Fibroblast of upper back skin (primary cell): ENCODE measurements at regions not wholly inside any gene's neighbourhood (a gene's known extent, or its start where the extent isn't known, plus 50 kb on each side); places are given as distances from the start of the nearest gene placed in this dataset.

Experiments used
- DNase-seq: peaks from one replicate; pipeline ENCODE4 v3.0.0-alpha.2; 2013

GRCh38 chr21:24302400-24302799, 1304.9 kb downstream of the MRPL39 start:
- no peak for DNase-seq

GRCh38 chr21:24298040-24298439, 1309.2 kb downstream of the MRPL39 start:
- no peak for DNase-seq

- no peak for DNase-seq
These were observed 1313.1 kb downstream of the MRPL39 start for GRCh38 chr21:24294171-24294570.

- no peak for DNase-seq
These were observed 1317.0 kb downstream of the MRPL39 start for GRCh38 chr21:24290151-24290833.

- no peak for DNase-seq
These were observed 1317.7 kb downstream of the MRPL39 start for GRCh38 chr21:24289539-24289938.

GRCh38 chr21:24280596-24280995, 1326.7 kb downstream of the MRPL39 start:
- DNase-seq = peak; percentile 13

GRCh38 chr21:24278711-24279110, 1328.6 kb downstream of the MRPL39 start:
- no peak for DNase-seq

- no peak for DNase-seq
These were observed 1331.1 kb downstream of the MRPL39 start for GRCh38 chr21:24276204-24276603.

GRCh38 chr21:24275616-24276015, 1331.7 kb downstream of the MRPL39 start:
- DNase-seq = no peak

- DNase-seq = no peak
These were observed 1334.8 kb downstream of the MRPL39 start for GRCh38 chr21:24272521-24272938.

GRCh38 chr21:24265987-24266386, 1341.3 kb downstream of the MRPL39 start:
- no peak for DNase-seq

GRCh38 chr21:24260751-24261150, 1346.5 kb downstream of the MRPL39 start:
- DNase-seq = no peak

GRCh38 chr21:24259241-24259640, 1348.0 kb downstream of the MRPL39 start:
- peak; percentile 72 for DNase-seq

GRCh38 chr21:24255591-24255990, 1351.7 kb downstream of the MRPL39 start:
- DNase-seq = no peak

- DNase-seq = peak; percentile 65
These were observed 1381.8 kb downstream of the MRPL39 start for GRCh38 chr21:24225431-24225830.

GRCh38 chr21:24224422-24224821, 1382.9 kb downstream of the MRPL39 start:
- DNase-seq = no peak

GRCh38 chr21:24223624-24224023, 1383.7 kb downstream of the MRPL39 start:
- DNase-seq = no peak

GRCh38 chr21:24222676-24223075, 1384.6 kb downstream of the MRPL39 start:
- no peak for DNase-seq

GRCh38 chr21:24220446-24220845, 1386.8 kb downstream of the MRPL39 start:
- peak; percentile 45 for DNase-seq

GRCh38 chr21:24217151-24217550, 1390.1 kb downstream of the MRPL39 start:
- DNase-seq = peak; percentile 50

GRCh38 chr21:24210130-24210529, 1397.2 kb downstream of the MRPL39 start:
- DNase-seq = no peak

- DNase-seq = no peak
These were observed 1398.6 kb downstream of the MRPL39 start for GRCh38 chr21:24208562-24209260.

- no peak for DNase-seq
These were observed 1402.0 kb downstream of the MRPL39 start for GRCh38 chr21:24205319-24205718.

- DNase-seq = no peak
These were observed 1402.6 kb downstream of the MRPL39 start for GRCh38 chr21:24204641-24205040.

GRCh38 chr21:24200052-24200451, 1407.2 kb downstream of the MRPL39 start:
- DNase-seq = no peak
